ENCODE measurements at regions not wholly inside any gene's neighbourhood (a gene's known extent, or its start where the extent isn't known, plus 50 kb on each side); places are given as distances from the start of the nearest gene placed in this dataset.
"Not testable (repeated sequence)": the region's sequence is repeated elsewhere in the genome, so short reads cannot be mapped to it uniquely, and the experiment has no call there.

DNA sequence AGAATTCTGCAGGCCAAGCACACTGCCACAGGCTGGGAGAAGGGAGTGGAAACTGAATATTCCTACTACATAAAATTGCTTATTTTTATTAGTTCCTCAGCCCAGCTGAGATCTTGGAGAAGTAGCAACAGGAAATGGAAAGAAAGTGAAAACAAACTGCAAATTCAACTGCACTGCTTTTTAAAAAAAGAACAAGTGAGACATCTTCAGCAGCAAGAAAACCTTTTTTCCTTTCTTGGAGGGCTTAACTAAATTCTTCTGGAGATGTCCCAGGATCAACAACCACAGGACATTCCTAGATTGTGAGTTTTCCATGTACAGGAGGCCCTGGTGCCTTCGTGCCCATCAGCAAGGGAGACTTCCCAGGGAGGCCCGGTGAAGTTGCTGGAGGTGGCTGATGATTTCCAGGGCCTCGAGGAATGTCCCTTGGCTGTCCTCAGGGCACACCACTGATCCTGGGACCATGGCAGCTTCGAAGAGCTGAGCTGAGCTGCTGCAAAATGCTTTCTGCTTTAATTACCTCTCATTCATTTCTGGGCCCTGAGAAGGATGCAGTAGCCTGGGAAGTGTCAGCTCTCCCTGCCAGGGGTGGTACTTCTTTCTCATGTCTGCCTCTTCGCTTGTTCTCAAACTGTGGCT, 275.5 kb upstream of the FRG2C start:
- not testable (repeated sequence) for DNase-seq

DNA sequence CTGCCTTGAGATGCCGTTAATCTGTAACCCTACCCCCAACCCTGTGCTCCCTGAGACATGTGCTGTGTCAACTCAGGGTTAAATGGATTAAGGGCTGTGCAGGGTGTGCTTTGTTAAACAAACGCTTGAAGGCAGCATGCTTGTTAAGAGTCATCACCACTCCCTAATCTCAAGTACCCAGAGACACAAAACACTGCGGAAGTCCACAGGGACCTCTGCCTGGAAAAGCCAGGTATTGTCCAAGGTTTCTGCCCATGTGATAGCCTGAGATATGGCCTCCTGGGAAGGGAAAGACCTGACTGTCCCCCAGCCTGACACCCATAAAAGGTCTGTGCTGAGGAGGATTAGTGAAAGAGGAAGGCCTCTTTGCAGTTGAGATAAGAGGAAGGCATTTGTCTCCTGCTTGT, 270.8 kb upstream of the FRG2C start:
- DNase-seq: not testable (repeated sequence)

DNA sequence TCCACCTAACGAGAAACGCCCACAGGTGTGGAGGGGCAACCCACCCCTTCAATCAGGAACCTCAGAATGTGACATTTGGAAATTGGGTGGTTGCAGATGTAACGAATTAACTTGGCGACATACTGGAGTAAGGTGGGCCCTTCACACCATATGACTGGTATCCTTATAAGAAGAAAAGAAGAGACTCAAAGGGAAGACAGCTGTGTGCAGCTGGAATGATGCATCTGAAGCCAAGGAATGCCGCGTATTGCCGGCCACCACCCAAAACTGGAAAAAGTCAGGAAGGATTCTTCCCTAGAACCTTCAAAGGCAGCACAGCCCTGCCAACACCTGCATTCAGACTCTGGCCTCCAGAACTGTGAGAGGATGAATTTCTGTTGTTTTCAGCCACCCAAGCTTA, 270.0 kb upstream of the FRG2C start:
- not testable (repeated sequence) for DNase-seq

DNA sequence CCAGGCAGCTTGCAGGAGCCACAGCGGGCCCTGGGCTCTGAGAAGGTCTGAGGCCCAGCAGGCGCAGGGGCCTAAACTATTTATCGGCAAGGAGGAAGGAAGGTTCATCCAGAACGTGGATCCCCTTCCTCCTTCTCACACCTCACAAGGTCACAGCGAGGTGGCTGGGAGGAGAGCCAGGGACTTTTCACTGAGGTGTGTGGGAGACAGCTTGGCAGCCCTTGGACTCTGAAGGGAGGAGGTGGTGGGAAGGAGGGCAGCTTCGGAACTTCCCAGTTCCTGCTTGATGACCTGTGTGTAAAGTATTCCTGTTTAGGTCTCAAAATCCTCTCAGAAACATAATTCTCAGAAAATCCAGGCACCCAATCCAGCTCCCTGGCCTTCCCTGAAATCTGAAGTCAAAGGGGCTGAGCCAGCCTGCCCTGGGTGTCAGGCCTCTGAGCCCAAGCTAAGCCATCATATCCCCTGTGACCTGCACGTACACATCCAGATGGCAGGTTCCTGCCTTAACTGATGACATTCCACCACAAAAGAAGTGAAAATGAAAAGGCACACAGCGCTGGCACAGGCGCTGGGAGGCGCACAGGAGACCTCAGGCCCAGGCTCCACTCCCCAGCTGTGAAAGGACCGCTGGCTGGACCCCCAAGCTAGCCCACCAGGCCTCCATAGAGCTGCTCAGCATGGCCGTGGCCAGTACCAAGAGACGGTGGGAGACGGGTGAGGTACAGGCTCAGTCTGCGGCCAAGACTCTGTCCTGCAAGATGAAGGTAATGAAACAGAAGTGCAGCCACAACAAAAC, 269.4 kb upstream of the FRG2C start:
- not testable (repeated sequence) for DNase-seq

DNA sequence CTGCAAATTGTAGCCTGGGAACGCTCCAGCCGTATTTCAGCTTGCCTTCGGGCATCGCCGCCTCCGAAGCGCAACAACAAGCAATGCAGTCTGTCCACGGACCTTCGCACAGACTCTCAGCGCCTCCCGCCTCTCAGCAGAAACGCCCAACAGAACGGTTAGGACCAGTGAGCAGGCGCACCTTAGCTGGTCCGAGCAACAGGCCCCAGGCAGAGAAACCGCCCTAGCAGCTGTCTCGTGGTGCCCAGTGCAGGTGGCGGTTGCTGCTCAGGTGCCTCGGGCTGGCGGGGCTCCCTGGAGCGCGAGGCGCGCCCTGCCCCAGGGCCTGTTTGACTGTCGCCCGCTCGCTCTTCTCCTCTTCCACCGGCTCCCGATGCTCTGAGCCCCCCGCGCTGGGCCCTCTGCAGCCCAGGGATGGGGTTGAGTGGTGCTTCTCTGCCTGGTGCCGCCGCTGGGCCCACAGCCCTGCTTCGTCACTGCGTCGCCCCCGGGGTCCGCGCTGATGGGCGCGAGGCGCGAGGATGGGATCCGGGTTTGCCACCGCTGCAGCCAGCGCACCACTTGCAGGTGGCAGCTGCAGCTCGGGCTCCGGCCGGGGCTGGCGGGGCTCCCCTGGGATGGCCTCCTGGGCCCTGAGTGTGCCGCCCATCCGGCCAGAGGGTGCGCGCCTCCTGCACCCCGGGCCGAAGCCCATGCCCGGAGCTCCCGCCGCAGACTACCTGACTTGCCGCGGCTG, 268.4 kb upstream of the FRG2C start:
- DNase-seq: peak in 1 of 58 donors; percentile 18

DNA sequence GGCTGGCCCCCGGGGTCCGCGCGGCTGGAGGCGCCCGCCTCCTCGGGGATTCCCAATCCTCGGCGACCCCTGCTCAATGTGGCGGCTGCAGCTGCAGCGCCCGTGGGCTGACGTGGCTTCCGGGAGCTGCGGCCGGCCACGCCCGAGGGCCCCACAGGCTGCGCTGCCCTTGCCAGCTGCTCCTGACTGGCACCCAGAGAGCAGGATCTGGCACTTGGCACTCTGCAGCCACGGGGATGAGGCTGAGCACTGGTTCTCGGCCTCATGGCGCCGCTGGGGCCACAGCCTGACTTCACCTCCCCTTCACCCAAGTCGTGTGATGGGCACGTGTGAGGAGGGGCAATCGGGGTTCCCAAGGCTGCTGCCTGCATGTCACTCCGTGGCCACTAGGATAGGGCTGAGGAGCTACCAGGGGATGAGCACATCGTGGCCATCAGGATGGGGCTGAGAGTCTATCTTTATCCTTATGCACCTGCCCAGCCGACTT, 267.8 kb upstream of the FRG2C start:
- no peak for DNase-seq

DNA sequence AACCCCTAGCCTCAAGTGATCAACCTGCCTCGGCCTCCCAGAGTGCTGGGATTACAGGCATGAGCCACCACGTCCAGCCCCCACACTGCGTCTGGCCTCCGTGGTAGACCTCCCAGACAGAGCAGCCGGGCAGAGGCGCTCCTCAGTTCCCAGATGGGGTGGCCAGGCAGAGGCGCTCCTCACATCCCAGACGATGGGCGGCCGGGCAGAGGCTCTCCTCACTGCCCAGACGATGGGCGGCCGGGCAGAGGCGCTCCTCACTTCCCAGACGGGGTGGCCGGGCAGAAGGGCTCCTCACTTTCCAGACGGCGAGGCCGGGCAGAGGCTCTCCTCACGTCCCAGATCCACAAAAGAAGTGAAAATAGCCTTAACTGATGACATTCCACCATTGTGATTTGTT, 266.6 kb upstream of the FRG2C start:
- not testable (repeated sequence) for DNase-seq

DNA sequence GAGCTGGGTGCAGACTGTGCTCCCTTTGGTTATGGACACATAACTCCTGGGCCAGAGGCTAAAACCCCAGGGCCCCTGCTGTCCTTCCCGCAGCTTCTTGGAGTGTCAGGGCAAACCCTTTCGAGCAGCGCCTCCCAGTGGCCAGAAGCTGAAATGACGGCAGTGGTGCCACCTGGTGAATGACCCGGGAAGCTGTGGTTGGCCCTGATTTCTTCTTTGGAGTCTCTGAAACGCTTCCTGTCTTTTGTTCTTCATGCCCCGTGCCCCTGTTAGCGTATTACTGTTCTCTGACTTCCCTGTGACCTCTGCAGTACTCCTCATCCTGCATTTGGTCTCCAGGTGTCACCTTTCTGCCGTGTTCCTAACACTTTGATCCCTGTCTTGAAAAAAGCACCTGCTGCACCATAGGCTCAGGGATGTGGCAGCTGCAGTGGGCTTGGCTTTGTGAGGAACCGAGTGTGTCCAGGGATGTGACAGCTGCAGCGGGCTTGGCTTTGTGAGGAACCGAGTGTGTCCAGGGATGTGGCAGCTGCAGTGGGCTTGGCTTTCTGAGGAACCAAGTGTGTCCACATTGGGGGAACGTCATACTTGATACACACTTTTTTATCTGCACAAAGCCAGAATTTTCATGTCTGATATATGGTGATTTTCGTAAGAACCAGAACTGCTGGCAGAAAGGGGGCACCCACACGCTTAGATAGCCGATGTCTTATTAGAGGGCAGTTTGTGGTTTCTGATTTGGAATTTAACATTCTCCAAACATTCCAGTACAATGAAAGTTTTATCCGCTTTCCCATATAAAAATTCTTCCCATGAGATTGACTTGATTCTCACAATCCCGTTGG, 241.8 kb upstream of the FRG2C start:
- peak in 26 of 58 donors; percentile 1 to 47 (median 15) for DNase-seq

DNA sequence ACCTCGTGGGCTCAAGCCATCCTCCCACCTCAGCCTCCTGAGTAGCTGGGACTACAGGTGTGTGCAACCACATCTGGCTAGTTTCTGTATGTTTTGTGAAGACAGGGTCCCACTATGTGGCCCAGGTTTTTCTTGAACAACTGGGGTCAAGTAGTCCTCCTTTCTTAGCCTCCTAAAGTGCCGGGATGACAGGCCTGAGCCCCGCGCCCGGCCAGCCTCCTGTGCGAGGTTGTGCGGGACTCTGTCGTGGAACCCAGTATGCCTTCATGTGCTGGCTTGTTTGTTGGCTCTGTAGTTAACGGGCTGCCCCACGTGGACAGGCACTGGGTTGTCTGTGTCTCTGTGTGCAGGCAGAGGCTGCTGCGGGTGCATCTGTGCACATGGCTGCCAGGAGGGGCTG, 238.7 kb upstream of the FRG2C start:
- DNase-seq: not testable (repeated sequence)

DNA sequence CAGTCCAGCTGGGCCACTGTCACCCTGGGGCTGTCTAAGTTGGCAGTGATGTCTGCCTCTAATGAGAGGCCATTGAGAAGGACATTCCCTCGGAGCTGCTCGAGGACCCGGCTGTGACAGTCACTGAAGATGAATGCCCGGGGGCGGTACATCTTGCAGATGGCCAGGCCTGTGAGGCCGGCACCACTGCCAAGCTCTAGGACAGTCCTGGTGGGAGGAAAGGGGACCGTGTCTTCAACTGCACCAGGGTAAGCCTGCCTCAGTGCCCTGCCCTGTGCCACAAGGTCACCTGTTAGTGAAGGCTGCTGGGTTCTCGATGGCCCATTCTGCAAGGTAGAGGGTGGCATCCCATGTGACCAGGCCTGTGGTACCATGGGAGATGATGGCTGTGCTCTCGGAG, 236.6 kb upstream of the FRG2C start:
- DNase-seq: not testable (repeated sequence)

DNA sequence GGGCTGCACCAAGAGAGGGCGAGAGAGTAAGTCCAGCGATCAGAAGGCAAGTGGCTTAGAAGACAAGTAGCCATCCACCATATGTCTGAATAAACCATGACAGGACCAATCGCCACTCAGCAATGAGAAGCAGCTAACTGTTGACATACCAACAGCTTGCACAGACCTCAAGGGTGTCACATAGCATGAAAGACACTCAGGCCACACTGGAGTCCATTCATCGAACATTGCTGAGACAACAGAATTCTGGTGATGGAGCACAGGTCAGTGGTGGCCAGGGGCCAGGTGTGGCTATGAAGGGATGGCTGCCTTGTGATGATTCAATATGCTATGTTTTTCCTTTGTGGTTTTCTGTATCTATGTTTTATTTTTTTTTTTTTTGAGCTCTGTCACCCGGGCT, 236.2 kb upstream of the FRG2C start:
- not testable (repeated sequence) for DNase-seq

DNA sequence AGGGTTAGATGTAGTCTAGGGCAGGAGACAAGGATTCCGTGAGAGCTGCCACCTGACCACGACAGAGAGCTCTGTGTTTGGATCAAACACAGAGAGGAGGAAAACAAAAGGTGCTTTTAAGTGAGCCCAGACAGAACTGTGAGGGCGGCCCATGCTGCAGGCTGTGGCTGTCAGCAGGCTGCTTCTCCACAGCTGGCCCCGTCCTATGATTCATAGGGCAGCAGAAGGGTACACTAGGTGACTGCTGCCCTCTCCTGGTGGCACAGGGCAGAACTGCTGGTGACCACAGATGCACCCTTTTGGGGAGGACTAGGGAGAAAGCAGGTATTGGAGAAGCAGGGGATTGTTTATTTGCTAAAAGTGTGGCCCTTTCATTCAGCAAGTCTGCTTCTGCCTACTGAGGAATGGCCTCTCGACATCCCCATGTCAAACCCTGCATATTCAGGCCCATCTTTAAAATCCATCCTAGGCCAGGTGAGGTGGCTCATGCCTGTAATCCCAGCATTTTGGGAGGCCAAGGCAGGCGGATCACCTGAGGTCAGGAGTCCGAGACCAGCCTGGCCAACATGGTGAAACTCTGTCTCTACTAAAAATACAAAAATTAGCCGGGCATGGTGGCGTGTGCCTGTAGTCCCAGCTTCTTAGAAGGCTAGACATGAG, 234.4 kb upstream of the FRG2C start:
- DNase-seq: peak in 50 of 58 donors; percentile 4 to 74 (median 43)

DNA sequence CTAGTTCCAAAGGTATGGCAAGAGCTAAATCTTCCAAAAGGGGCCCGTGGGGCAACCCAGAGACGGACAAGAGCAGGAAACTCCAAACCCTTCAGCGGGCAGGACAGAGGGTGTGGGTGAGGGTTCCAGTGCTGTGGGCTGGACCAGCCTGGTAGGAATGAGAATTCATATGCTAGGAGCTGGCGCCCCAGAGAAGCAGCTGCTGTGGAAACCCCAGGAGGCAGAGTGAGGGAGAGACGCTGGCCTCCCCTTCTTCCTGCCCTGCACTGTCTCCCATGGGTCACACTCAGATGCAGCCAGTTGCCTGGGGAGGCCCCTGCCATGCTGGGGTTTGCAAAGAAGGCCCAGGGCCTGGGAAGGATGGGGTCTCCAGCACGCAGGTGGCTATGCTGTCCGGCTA, 233.7 kb upstream of the FRG2C start:
- DNase-seq: not testable (repeated sequence)

DNA sequence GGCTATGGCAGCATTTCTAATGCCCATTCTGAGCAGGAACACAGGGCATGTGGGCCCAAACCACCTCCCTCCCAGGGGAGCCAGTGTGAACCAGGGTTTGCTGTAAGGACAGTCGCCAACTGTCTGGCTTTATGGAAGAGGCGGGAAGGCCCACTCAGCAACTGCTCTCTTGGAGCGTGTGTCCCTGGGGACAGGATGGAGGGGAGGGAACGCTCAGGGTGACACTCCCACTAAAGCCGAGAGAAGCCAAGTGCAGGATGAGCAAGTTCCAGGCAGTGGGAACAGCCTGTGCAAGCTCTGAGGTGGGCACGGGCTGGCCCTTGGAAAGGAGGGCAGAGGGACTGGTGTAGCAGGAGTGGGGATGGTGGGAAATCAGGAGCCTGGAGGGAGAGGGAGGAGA, 233.0 kb upstream of the FRG2C start:
- DNase-seq: peak in 8 of 58 donors; percentile 4 to 36 (median 16)

DNA sequence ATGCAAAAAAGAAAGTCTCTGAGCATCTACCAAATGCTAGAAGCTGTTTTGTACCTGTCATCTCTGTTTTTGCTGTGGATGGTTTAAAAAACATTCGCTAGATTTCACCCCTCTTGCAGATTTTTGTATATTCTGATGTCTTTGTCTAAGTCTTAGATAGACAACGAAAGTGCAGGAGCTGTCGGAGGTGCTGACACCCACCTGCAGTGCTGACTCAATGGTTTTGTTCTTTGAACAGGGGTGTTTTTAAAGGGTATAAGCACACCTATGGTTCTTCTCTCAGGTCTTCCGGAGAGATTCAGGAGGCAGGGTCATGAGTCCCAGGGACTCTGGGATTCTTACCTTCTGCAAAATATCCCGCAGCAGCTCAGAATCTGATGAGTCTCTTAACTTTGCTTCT, 231.7 kb upstream of the FRG2C start:
- not testable (repeated sequence) for DNase-seq

DNA sequence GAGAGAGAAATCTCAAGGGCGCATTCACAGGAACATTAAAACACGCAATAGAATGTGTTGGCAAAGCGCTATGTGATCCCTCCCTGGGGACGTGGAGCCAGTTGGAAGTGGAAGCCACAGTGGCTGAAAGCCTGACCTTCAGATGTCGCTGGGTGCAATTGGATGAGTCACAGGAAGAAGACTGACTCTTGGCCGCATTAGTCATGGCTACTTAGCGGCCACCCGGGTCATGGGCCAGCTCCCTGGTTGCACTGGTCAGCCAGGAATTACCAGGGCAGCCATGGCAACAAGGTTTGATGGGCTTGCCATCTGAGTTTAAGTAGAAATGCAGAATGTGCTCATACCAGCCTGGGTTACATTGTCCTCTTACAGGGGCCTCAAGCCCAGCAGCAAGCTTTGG, 231.2 kb upstream of the FRG2C start:
- DNase-seq: peak in 3 of 58 donors; percentile 1 to 39 (median 27)

DNA sequence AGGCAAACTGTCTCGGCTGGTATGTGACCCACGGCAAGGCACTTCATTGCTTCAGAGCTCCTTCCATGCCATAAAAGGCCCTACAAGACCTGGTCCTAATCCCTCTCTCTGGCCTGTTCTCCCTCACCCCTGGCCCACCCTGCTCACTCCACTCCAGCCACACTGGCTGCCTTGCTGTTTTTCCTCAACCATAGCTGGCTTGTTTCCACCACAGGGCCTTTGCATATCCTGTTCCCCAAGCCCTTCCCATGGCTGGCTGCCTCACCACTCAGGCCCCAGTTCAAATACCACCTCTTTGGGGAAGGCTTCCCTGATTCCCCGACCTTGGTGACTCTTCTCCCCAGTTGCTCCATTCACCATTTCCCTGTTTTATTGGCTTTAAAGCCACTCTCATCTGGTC, 230.8 kb upstream of the FRG2C start:
- DNase-seq: not testable (repeated sequence)

DNA sequence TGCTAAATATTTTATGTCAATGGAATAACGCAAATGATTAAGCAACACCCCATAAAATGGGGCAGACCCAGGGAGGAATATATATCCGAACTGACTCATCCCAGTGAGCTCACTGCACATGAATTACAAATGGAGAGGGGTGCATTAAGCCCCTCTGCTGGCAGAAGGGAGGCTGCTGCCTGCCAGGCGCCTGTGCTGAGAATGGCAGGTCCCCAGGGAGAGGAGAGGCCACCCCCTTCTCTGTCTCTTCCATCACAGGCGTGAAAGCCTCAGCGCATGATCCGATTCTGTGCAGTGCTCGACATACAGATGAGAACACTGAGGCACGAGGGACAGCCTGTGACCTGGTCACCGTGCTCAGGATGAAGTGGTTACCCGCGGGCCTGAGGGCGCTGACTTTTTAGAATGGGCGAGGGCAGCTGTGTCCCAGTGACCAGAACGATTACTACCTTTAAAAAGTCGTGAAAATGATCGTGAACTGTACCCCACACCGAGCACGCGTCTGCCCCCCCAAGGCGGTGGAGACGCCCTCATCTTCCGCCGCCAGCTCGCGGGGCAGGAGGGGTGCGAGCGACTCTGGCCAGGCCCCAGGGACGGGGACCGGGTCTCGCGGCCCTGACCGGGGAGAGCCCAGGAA, 229.7 kb upstream of the FRG2C start:
- peak in 23 of 58 donors; percentile 2 to 61 (median 31) for DNase-seq

DNA sequence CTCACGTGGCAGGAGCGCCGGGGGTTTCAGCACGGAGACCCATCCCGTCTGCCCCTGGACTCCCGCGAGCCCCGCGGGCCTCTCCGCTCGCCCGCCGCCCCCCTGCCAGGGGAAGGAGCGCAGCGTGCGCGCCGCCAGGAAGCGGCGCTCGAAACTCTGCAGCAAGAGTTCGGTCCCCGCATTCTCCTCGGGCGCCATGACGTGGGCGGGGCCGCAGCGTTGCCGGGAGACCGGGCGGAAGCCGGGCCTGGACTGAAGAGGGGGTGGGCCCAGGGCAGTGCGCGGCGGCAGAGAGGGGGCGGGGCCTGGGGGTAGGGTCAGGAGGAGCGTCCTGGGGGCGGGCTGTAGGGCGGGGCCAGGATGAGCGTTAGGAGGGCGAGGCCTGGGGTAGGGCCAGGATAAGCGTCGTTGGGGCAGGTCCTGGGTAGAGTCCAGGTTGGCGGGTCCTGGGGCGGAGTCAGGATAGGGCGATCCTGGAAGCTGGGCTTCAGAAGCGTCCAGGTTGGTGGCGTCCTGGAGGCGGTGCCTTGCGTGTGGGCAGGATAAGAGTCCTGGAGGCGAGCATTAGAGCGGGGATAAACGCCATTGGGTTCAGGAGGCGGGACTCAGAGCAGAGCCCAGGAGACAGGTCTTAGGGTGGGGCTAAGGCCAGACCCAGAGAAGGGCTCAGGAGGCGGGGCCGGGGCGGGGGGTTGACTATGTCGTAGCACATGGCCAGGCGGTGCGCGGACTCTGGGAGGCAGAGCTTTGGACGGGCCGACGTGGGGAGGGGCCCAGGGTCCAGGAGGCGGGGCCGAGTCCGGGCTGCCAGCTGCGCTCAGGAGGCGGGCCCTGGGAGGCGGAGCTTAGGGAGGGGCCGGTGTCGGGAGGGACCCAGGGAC, 229.0 kb upstream of the FRG2C start:
- peak in 57 of 58 donors; percentile 75 to 99 (median 97) for DNase-seq

Data from anterior cingulate cortex (tissue), 58 donors.